ENCODE measurements at regions not wholly inside any gene's neighbourhood (a gene's known extent, or its start where the extent isn't known, plus 50 kb on each side); places are given as distances from the start of the nearest gene placed in this dataset.

DNA sequence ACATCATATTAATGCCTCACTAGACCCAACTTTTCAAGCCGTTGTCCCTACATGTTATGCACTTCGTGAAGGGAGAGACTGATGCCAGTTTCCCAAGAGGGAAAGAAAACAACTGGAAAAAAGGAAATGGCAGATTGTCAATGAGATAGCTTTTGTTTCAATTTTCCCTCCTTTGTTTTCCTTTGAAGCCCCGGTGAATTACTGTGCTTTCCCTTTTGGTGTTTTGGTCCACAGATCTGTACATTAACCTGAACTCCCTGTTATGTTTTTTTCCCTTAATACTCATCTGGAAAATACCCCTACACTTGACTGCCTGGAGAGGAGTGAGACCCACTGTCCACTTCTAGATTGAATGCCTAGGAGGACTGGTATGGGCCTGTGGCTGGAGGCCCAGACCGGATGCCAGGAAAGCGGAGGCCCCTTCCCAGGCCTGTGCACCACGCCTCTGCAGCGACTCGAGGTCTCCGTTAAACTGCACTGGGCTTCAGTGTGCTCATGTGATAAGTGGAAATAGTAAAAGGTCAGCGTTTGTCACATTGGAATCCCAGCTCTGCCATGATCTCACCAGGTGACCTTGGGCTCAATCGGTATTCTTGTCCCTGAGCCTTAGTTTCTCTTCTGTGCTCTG lies 106.4 kb downstream of the GATA6 start:
- no peak for TF ChIP-seq EZH2phosphoT487 (IDR thresholded peaks at IDR 0.05; ENCODE audit: borderline replicate concordance)
- TF ChIP-seq, protein P1, sequence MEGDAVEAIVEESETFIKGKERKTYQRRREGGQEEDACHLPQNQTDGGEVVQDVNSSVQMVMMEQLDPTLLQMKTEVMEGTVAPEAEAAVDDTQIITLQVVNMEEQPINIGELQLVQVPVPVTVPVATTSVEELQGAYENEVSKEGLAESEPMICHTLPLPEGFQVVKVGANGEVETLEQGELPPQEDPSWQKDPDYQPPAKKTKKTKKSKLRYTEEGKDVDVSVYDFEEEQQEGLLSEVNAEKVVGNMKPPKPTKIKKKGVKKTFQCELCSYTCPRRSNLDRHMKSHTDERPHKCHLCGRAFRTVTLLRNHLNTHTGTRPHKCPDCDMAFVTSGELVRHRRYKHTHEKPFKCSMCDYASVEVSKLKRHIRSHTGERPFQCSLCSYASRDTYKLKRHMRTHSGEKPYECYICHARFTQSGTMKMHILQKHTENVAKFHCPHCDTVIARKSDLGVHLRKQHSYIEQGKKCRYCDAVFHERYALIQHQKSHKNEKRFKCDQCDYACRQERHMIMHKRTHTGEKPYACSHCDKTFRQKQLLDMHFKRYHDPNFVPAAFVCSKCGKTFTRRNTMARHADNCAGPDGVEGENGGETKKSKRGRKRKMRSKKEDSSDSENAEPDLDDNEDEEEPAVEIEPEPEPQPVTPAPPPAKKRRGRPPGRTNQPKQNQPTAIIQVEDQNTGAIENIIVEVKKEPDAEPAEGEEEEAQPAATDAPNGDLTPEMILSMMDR (conservative IDR thresholded peaks at IDR 0.05; ENCODE audit: low read length): no peak
